ENCODE measurements at regions not wholly inside any gene's neighbourhood (a gene's known extent, or its start where the extent isn't known, plus 50 kb on each side); places are given as distances from the start of the nearest gene placed in this dataset.

DNA sequence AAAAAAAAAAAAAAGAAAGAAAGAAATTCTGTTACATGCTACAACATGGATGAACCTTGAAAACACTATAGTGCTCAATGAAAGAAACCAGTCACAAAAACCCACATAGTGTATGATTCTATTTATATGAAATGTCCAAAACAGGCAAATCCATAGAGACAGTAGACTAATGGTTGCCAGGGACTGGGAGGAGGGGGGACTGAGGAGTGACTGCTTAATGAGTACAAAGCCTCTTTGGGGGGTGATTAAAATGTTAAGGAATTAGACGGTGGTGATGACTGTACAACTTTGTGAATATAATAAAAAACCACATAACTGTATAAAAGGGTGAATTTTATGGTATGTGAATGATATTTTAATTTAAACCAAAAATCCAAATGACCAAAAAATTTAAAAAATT is 116.0 kb upstream of the GUCA2B start:
- TF ChIP-seq EZH2phosphoT487 (IDR thresholded peaks at IDR 0.05; ENCODE audit: insufficient read depth, low read depth) (no peak), EZH2 (IDR thresholded peaks at IDR 0.05; ENCODE audit: insufficient read depth, poor library complexity, severe bottlenecking) (no peak)

Measured in GM23248 (cell line).